Neuronal stem cell (in vitro differentiated cells): ENCODE measurements at regions not wholly inside any gene's neighbourhood (a gene's known extent, or its start where the extent isn't known, plus 50 kb on each side); places are given as distances from the start of the nearest gene placed in this dataset.
"Not testable (repeated sequence)": the region's sequence is repeated elsewhere in the genome, so short reads cannot be mapped to it uniquely, and the experiment has no call there.

ENCODE experiments used
- DNase-seq: peaks from one replicate; pipeline ENCODE4 v3.0.0-alpha.2; 2013; ENCODE audit warnings: low spot score
- H2AFZ ChIP-seq: one replicate; pipeline ENCODE4 v1.6.1; 2013; ENCODE audit warnings: mild to moderate bottlenecking, low read length, inconsistent platforms
- H2AK5ac ChIP-seq: 2 replicates; pipeline ENCODE4 v1.6.1; 2013; ENCODE audit warnings: low read depth, mild to moderate bottlenecking, inconsistent platforms, low read length, moderate library complexity, mixed read lengths
- H2BK120ac ChIP-seq: 2 replicates; pipeline ENCODE4 v1.6.1; 2013; ENCODE audit warnings: low read depth, mild to moderate bottlenecking, inconsistent platforms, low read length, moderate library complexity, mixed read lengths
- H2BK12ac ChIP-seq: one replicate; pipeline ENCODE4 v1.6.1; 2013; ENCODE audit warnings: low read length, inconsistent platforms
- H2BK15ac ChIP-seq: 2 replicates; pipeline ENCODE4 v1.6.1; 2013; ENCODE audit warnings: mild to moderate bottlenecking, low read length, inconsistent platforms, mixed read lengths
- H2BK5ac ChIP-seq: one replicate; pipeline ENCODE4 v1.6.1; 2013; ENCODE audit warnings: inconsistent platforms, mild to moderate bottlenecking, low read length, moderate library complexity
- H3K14ac ChIP-seq: one replicate; pipeline ENCODE4 v1.6.1; 2013; ENCODE audit warnings: low read length, inconsistent platforms
- H3K18ac ChIP-seq: 2 replicates; pipeline ENCODE4 v1.6.1; 2013; ENCODE audit warnings: low read length, inconsistent platforms
- H3K23ac ChIP-seq: 2 replicates; pipeline ENCODE4 v1.6.1; 2013; ENCODE audit warnings: low read depth, mild to moderate bottlenecking, mixed read lengths, low read length, inconsistent platforms; ENCODE audit not compliant: poor library complexity
- H3K27ac ChIP-seq: replicated peaks from 3 replicates; pipeline ENCODE4 v1.5.1; 2013; ENCODE audit warnings: low read length, inconsistent platforms
- H3K27me3 ChIP-seq, 3 experiments: 2 replicates each; pipeline ENCODE4 v1.6.1; 2013; ENCODE audit warnings: low read length in 3 of 3, mild to moderate bottlenecking in 2 of 3, inconsistent platforms in 1 of 3, low read depth in 1 of 3, mixed read lengths in 1 of 3, moderate library complexity in 1 of 3; ENCODE audit not compliant: control insufficient read depth in 3 of 3, insufficient read depth in 3 of 3
- H3K36me3 ChIP-seq, 2 donors: replicated peaks in 1 of 2; 2 replicates each; pipeline ENCODE4 v1.6.1; 2013; ENCODE audit warnings: low read length in 2 of 2; ENCODE audit not compliant: control insufficient read depth in 2 of 2, insufficient read depth in 2 of 2
- H3K4ac ChIP-seq: 2 replicates; pipeline ENCODE4 v1.6.1; 2013; ENCODE audit warnings: inconsistent platforms, mild to moderate bottlenecking, low read length, moderate library complexity
- H3K4me1 ChIP-seq, 2 donors: 1 replicate in 1 of 2; 2 replicates in 1 of 2; pipeline ENCODE4 v1.6.1; 2013; ENCODE audit warnings: low read length in 2 of 2, low read depth in 1 of 2; ENCODE audit not compliant: control insufficient read depth in 2 of 2, insufficient read depth in 1 of 2
- H3K4me2 ChIP-seq: one replicate; pipeline ENCODE4 v1.6.1; 2013; ENCODE audit warnings: mild to moderate bottlenecking, low read length, inconsistent platforms; ENCODE audit not compliant: insufficient read depth, poor library complexity, severe bottlenecking
- H3K4me3 ChIP-seq, 2 donors: 2 replicates each; pipeline ENCODE4 v1.5.1; 2013; ENCODE audit warnings: low read length in 2 of 2, mild to moderate bottlenecking in 2 of 2, inconsistent platforms in 1 of 2, moderate library complexity in 1 of 2
- H3K79me1 ChIP-seq: one replicate; pipeline ENCODE4 v1.6.1; 2013; ENCODE audit warnings: low read depth, mild to moderate bottlenecking, inconsistent platforms, low read length, moderate library complexity
- H3K9ac ChIP-seq: one replicate; pipeline ENCODE4 v1.6.1; 2013; ENCODE audit warnings: mild to moderate bottlenecking, low read depth, low read length, inconsistent platforms; ENCODE audit not compliant: poor library complexity
- H3K9me3 ChIP-seq, 2 donors: replicated peaks in 1 of 2; 2 replicates each; pipeline versions ENCODE3 to v1.6.1; 2013; ENCODE audit warnings: low read length in 2 of 2, mild to moderate bottlenecking in 2 of 2, inconsistent platforms in 1 of 2, low read depth in 1 of 2, mixed read lengths in 1 of 2, moderate library complexity in 1 of 2; ENCODE audit not compliant: control insufficient read depth in 2 of 2, insufficient read depth in 1 of 2
- H4K8ac ChIP-seq: one replicate; pipeline ENCODE4 v1.6.1; 2013; ENCODE audit warnings: low read depth, mild to moderate bottlenecking, inconsistent platforms, low read length, moderate library complexity
- H4K91ac ChIP-seq: one replicate; pipeline ENCODE4 v1.6.1; 2013; ENCODE audit warnings: low read length, low read depth, mild to moderate bottlenecking, inconsistent platforms; ENCODE audit not compliant: poor library complexity
- WGBS, 2 donors: extraction: QIAGEN DNeasy Blood & Tissue Kit; methylation state at CpG; one replicate each; pipeline ENCODE4 v1.1.7; 2013; ENCODE audit warnings: missing lambda C conversion rate in 2 of 2, mixed read lengths in 1 of 2; ENCODE audit not compliant: insufficient read length in 2 of 2, insufficient replicate concordance in 1 of 2; ENCODE audit errors: extremely low coverage in 2 of 2; 5-methylcytosine and 5-hydroxymethylcytosine counted together

- Histone ChIP-seq H2AK5ac (no peak overlapping the region), H3K18ac (no peak overlapping the region), H2AFZ (no peak overlapping the region), H3K79me1 (no peaks in the 10 kb centered on the region), H3K14ac (no peak overlapping the region), H2BK15ac (no peak overlapping the region), H3K36me3 (no peaks in the 10 kb centered on the region), H3K9me3 (no peaks in the 10 kb centered on the region), H3K4me1 (no peaks in the 10 kb centered on the region), H3K4ac (no peak overlapping the region), H4K8ac (no peak overlapping the region), H4K91ac (no peak overlapping the region), H3K9ac (no peak overlapping the region), H3K27ac (no peak overlapping the region), H3K4me2 (no peak overlapping the region), H2BK120ac (no peak overlapping the region), H3K4me3 (no peak overlapping the region), H2BK12ac (no peak overlapping the region), H3K23ac (no peak overlapping the region), H3K27me3 (no peaks in the 10 kb centered on the region), H2BK5ac (no peak overlapping the region)
- WGBS, 2 donors: no CpG with 5 or more reads among the region's 2 CpGs
- DNase-seq: no peak
Observed at GRCh38 chr4:126183206-126183605, 868.5 kb downstream of the FAT4 start.

DNA sequence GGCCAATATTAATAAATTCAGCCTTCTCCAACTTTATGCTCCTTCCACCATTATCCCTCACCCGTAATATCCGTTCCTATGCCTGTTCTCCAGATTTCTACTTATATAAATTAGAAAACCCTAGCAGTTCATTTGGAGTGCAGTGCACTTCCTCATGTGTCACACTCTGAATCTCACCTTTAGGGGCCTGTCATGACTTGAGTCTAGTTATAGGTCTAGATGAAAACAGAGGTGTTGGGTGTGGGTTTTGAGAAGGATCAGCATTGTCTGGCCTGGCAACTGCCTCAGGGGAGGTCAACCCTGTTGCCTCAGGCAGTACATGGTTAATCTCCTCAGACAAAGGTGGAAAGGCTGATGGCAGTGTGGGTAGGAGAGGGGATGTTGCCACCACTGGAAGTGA lies 876.8 kb downstream of the FAT4 start:
- Histone ChIP-seq H2BK5ac (no peak overlapping the region), H3K9me3 (no peaks in the 10 kb centered on the region), H4K8ac (no peak overlapping the region), H2BK15ac (no peak overlapping the region), H3K36me3 (no peaks in the 10 kb centered on the region), H3K4ac (no peak overlapping the region), H3K79me1 (no peaks in the 10 kb centered on the region), H2AFZ (no peak overlapping the region), H3K27me3 (no peaks in the 10 kb centered on the region), H3K4me3 (no peak overlapping the region), H3K9ac (no peak overlapping the region), H4K91ac (no peak overlapping the region), H3K18ac (no peak overlapping the region), H2AK5ac (no peak overlapping the region), H3K14ac (no peak overlapping the region), H3K4me2 (no peak overlapping the region), H2BK120ac (no peak overlapping the region), H3K23ac (no peak overlapping the region), H3K27ac (no peak overlapping the region), H3K4me1 (no peaks in the 10 kb centered on the region), H2BK12ac (no peak overlapping the region)
- DNase-seq: no peak
- 100% methylated on average over 2 of the region's 2 CpGs; no CpG with 5 or more reads in 1 of the 2 donors for WGBS, 2 donors

GRCh38 chr4:126192506-126192905 lies 877.8 kb downstream of the FAT4 start:
- H2BK120ac ChIP-seq: no peak overlapping the region

DNA sequence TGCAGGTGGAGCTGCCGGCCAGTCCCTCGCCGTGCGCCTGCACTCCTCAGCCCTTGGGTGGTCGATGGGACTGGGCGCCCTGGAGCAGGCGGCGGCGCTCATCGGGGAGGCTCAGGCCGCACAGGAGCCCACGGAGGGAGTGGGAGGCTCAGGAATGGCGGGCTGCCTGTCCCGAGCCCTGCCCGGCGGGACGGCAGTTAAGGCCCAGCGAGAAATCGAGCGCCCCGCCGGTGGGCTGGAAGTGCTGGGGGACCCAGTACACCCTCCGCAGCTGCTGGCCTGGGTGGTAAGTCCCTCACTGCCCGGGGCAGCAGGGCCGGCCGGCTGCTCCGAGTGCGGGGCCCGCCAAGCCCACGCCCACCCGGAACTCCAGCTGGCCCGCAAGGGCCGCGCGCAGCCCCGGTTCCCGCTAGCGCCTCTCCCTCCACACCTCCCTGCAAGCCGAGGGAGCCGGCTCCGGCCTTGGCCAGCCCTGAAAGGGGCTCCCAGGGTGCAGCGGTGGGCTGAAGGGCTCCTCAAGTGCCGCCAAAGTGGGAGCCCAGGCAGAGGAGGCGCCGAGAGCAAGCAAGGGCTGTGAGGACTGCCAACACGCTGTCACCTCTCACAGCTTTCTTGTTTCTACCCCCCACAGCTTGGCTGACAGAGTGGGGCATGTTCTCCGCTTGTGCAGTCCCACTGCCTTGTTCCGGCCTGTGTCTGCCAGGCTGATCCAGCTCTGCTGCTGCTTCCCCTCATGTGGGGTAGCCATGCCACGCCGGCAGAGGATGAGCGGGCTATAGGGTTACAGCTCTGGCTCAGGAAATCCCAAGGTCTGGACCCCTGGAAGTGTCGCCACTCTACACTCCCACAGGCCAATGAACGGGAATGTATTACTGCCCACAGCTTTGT lies 886.7 kb downstream of the FAT4 start:
- not testable (repeated sequence) for H3K23ac ChIP-seq, H4K8ac ChIP-seq, DNase-seq, H2BK12ac ChIP-seq, H3K4me3 ChIP-seq, H3K9me3 ChIP-seq, H3K18ac ChIP-seq, H3K27ac ChIP-seq, H2BK5ac ChIP-seq, H2BK15ac ChIP-seq, H2BK120ac ChIP-seq, H3K4ac ChIP-seq, H3K36me3 ChIP-seq, H3K4me2 ChIP-seq, H3K27me3 ChIP-seq, H4K91ac ChIP-seq, H2AFZ ChIP-seq, H3K79me1 ChIP-seq, H2AK5ac ChIP-seq, H3K4me1 ChIP-seq, H3K9ac ChIP-seq
- WGBS, 2 donors: no CpG with 5 or more reads among the region's 53 CpGs
- H3K14ac ChIP-seq: peak overlapping the region; percentile 9

More at GRCh38 chr4:126192506-126192905, 877.8 kb downstream of the FAT4 start:
- H4K91ac ChIP-seq: no peak overlapping the region
- H3K4me3 ChIP-seq: no peak overlapping the region
- no peak overlapping the region for H3K18ac ChIP-seq
- no peaks in the 10 kb centered on the region for H3K36me3 ChIP-seq
- no peak overlapping the region for H3K23ac ChIP-seq
- H2BK5ac ChIP-seq: no peak overlapping the region
- no peak overlapping the region for H3K4me2 ChIP-seq
- H2BK15ac ChIP-seq: no peak overlapping the region
- H4K8ac ChIP-seq: no peak overlapping the region
- H3K4me1 ChIP-seq: no peaks in the 10 kb centered on the region
- H2BK12ac ChIP-seq: no peak overlapping the region
- H2AFZ ChIP-seq: peak overlapping the region; percentile 45
- H3K4ac ChIP-seq: no peak overlapping the region
- H3K9me3 ChIP-seq: no peaks in the 10 kb centered on the region
- DNase-seq: no peak
- H3K79me1 ChIP-seq: no peaks in the 10 kb centered on the region
- no peak overlapping the region for H3K9ac ChIP-seq
- WGBS, 2 donors: no CpG with 5 or more reads among the region's 6 CpGs
- no peak overlapping the region for H3K14ac ChIP-seq
- no peak overlapping the region for H3K27ac ChIP-seq
- H3K27me3 ChIP-seq: no peaks in the 10 kb centered on the region
- H2AK5ac ChIP-seq: no peak overlapping the region
